ENCODE measurements at regions not wholly inside any gene's neighbourhood (a gene's known extent, or its start where the extent isn't known, plus 50 kb on each side); places are given as distances from the start of the nearest gene placed in this dataset.

DNA sequence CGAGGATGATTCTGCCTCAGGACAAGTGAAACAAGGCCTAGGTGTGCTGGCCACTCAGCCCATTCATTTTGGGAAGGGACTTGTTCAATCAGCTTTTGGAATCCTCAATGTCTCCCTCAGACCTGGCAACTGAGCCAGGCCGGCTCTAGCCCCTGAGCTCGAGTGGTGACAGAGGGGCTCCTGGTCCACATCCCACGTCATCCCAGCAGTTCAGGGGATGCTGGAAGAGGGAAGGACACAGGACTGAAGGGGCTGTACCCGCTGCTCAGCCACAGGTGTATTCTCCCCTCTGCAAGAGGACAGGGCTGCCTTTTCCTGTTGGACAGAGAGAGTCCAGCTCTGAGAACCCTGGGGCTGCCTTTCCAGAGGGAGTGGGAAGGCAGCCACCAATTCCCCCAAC is 244.6 kb upstream of the SFSWAP start:
- TF ChIP-seq, protein P1, sequence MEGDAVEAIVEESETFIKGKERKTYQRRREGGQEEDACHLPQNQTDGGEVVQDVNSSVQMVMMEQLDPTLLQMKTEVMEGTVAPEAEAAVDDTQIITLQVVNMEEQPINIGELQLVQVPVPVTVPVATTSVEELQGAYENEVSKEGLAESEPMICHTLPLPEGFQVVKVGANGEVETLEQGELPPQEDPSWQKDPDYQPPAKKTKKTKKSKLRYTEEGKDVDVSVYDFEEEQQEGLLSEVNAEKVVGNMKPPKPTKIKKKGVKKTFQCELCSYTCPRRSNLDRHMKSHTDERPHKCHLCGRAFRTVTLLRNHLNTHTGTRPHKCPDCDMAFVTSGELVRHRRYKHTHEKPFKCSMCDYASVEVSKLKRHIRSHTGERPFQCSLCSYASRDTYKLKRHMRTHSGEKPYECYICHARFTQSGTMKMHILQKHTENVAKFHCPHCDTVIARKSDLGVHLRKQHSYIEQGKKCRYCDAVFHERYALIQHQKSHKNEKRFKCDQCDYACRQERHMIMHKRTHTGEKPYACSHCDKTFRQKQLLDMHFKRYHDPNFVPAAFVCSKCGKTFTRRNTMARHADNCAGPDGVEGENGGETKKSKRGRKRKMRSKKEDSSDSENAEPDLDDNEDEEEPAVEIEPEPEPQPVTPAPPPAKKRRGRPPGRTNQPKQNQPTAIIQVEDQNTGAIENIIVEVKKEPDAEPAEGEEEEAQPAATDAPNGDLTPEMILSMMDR (IDR thresholded peaks at IDR 0.05): no peak
- TF ChIP-seq POLR2A (IDR thresholded peaks at IDR 0.05) (no peak), EP300 (IDR thresholded peaks at IDR 0.05) (no peak)

Data from suprapubic skin (tissue), 3 donors.